ENCODE measurements at regions not wholly inside any gene's neighbourhood (a gene's known extent, or its start where the extent isn't known, plus 50 kb on each side); places are given as distances from the start of the nearest gene placed in this dataset.

DNA sequence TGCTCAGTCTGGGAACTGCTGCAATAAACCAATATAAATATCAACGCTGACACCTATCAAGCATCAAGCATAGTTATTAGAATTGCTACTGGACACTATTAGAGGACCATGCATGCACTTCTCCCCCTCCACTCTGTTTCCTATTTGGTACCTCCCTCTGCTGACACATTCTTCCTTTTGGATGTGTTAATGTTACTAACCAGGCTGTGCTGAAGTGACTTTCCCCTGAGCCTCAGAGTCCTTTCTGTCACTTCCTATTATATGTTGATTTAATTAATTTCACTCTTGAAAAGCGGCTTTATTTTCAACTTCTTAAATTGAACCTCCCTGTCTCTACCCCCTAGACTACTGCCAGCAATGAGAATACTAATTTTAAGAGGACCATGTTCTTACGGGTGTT lies 379.1 kb downstream of the MCTP2 start:
- no peaks in the 10 kb centered on the region for H3K9me3 ChIP-seq
- no peak overlapping the region for H3K4me3 ChIP-seq
- intact Hi-C loops (cut with DNase I): no loop called here
- no peak overlapping the region for H3K27ac ChIP-seq
- no peaks in the 10 kb centered on the region for H3K36me3 ChIP-seq
- TF ChIP-seq, protein P1, sequence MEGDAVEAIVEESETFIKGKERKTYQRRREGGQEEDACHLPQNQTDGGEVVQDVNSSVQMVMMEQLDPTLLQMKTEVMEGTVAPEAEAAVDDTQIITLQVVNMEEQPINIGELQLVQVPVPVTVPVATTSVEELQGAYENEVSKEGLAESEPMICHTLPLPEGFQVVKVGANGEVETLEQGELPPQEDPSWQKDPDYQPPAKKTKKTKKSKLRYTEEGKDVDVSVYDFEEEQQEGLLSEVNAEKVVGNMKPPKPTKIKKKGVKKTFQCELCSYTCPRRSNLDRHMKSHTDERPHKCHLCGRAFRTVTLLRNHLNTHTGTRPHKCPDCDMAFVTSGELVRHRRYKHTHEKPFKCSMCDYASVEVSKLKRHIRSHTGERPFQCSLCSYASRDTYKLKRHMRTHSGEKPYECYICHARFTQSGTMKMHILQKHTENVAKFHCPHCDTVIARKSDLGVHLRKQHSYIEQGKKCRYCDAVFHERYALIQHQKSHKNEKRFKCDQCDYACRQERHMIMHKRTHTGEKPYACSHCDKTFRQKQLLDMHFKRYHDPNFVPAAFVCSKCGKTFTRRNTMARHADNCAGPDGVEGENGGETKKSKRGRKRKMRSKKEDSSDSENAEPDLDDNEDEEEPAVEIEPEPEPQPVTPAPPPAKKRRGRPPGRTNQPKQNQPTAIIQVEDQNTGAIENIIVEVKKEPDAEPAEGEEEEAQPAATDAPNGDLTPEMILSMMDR (IDR thresholded peaks at IDR 0.05): no peak
- TF ChIP-seq POLR2A (IDR thresholded peaks at IDR 0.05): no peak
- no peak for TF ChIP-seq POLR2AphosphoS5 (IDR thresholded peaks at IDR 0.05)
- H3K4me1 ChIP-seq (replicated peaks): no peaks in the 10 kb centered on the region
- 79% methylated on average over 3 of the region's 3 CpGs for WGBS
- no peak for DNase-seq (ENCODE audit: low spot score)
- no peaks in the 10 kb centered on the region for H3K27me3 ChIP-seq (replicated peaks; ENCODE audit: insufficient read depth)

DNA sequence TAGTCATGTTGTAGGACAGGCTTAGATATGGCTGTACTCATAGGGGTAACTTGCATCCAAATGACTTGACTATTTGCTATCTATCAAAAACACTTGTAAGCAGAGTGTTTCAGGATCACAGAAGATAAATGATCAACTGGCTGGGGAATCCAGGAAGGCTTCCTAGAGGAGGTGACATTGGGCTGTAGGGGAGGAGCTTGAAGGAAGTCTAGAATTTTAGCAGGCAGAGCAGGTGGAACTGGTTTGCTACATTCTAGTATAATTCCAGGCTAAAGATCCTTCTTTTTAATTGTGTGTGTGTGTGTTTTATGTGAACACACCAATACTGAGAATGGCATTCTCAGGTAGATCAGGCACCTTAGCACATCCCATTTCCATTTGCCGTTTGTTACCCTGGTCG lies 380.3 kb downstream of the MCTP2 start:
- Histone ChIP-seq H3K9me3 (no peaks in the 10 kb centered on the region), H3K27me3 (replicated peaks; ENCODE audit: insufficient read depth) (no peaks in the 10 kb centered on the region), H3K4me3 (no peak overlapping the region), H3K4me1 (replicated peaks) (no peaks in the 10 kb centered on the region), H3K27ac (no peak overlapping the region), H3K36me3 (no peaks in the 10 kb centered on the region)
- intact Hi-C loops (cut with DNase I): no loop called here
- 87% methylated on average over 2 of the region's 2 CpGs for WGBS
- no peak for DNase-seq (ENCODE audit: low spot score)
- no peak for TF ChIP-seq POLR2AphosphoS5 (IDR thresholded peaks at IDR 0.05)
- TF ChIP-seq, protein P1 (IDR thresholded peaks at IDR 0.05): no peak

DNA sequence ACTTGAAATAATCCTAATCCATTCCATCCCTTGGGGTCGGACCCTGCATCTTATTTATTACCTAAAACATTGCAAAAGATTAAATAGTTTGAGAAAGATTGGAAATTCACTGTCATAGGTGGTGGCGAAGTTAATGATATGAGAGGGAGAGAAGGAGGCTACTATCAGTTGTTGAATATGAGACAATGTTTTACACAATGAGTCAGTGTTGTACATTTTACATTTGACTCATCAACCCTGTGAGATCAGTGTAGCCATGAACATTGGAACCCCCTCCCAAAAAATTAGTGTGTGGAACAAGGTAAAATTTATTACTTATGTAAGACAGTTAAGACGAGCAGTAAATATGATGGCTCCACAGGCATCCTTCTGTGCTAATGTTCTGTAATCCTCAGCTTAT lies 384.3 kb downstream of the MCTP2 start:
- Histone ChIP-seq H3K4me1 (replicated peaks) (no peaks in the 10 kb centered on the region), H3K9me3 (no peaks in the 10 kb centered on the region), H3K4me3 (no peak overlapping the region), H3K27me3 (replicated peaks; ENCODE audit: insufficient read depth) (no peaks in the 10 kb centered on the region), H3K36me3 (no peaks in the 10 kb centered on the region), H3K27ac (no peak overlapping the region)
- no peak for DNase-seq (ENCODE audit: low spot score)
- TF ChIP-seq POLR2A (IDR thresholded peaks at IDR 0.05) (no peak), POLR2AphosphoS5 (IDR thresholded peaks at IDR 0.05) (no peak)
- TF ChIP-seq, protein P1 (IDR thresholded peaks at IDR 0.05): no peak
- intact Hi-C loops (cut with DNase I): no loop called here
- 94% methylated on average over 3 of the region's 3 CpGs for WGBS

DNA sequence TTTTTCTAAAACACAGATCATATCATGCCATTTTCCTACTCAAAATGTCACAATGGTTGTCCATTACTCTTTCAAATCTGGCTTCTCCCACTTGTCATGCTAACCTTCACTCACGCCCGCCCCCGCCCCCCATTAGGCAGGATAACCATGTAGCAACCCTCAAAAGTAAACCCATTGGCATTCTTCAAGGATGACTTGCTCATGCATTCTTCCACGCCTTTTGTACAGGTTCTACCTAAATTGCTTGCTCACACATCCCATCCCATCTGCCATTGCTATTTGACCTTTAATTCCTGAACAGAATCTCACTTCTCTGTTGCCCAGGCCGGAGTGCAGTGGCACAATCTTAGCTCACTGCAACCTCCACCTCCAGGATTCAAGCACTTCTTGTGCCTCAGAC lies 389.3 kb downstream of the MCTP2 start:
- 91% methylated on average over 5 of the region's 5 CpGs for WGBS
- H3K4me1 ChIP-seq (replicated peaks): no peaks in the 10 kb centered on the region
- TF ChIP-seq POLR2A (IDR thresholded peaks at IDR 0.05): no peak
- TF ChIP-seq, protein P1 (IDR thresholded peaks at IDR 0.05): no peak
- no peak for TF ChIP-seq POLR2AphosphoS5 (IDR thresholded peaks at IDR 0.05)
- H3K27me3 ChIP-seq (replicated peaks; ENCODE audit: insufficient read depth): no peaks in the 10 kb centered on the region
- H3K36me3 ChIP-seq: no peaks in the 10 kb centered on the region
- no peak for DNase-seq (ENCODE audit: low spot score)
- no peak overlapping the region for H3K27ac ChIP-seq
- no peak overlapping the region for H3K4me3 ChIP-seq
- intact Hi-C loops (cut with DNase I): no loop called here
- H3K9me3 ChIP-seq: no peaks in the 10 kb centered on the region

DNA sequence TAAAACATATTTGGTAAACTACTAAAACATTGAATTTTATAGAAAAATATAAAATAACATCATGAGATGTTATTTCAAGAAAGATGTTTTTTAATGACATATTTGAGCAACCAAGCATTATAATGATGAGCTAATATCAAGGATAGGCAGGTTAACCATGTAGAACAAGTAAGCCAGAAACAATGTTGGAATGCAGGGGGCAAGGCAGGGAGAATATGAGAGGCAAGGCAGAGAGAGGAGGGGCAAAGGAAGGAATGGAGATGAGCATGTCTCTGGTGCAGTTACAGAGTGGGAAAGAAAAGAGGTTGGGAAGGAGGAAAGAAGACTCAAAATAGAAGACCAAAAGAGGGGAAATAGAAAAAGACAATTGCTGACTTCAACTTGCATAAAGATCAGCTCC lies 390.4 kb downstream of the MCTP2 start:
- Histone ChIP-seq H3K36me3 (no peaks in the 10 kb centered on the region), H3K27me3 (replicated peaks; ENCODE audit: insufficient read depth) (no peaks in the 10 kb centered on the region), H3K27ac (no peak overlapping the region), H3K4me3 (no peak overlapping the region), H3K4me1 (replicated peaks) (no peaks in the 10 kb centered on the region), H3K9me3 (no peaks in the 10 kb centered on the region)
- TF ChIP-seq POLR2A (IDR thresholded peaks at IDR 0.05) (no peak), POLR2AphosphoS5 (IDR thresholded peaks at IDR 0.05) (no peak)
- TF ChIP-seq, protein P1 (IDR thresholded peaks at IDR 0.05): no peak
- intact Hi-C loops (cut with DNase I): no loop called here
- no peak for DNase-seq (ENCODE audit: low spot score)
